GM12878 (cell line): ENCODE measurements at regions not wholly inside any gene's neighbourhood (a gene's known extent, or its start where the extent isn't known, plus 50 kb on each side); places are given as distances from the start of the nearest gene placed in this dataset.
"Not testable (repeated sequence)": the region's sequence is repeated elsewhere in the genome, so short reads cannot be mapped to it uniquely, and the experiment has no call there.

Experiments used
- ATAC-seq: fragments of 200-7000 bp; cut with Tn5 transposase; 3 replicates; pipeline ENCODE4 v1.9.1; 2020; ENCODE audit warnings: mild to moderate bottlenecking, moderate library complexity
- BruUV-seq: library from RNA; stranded (reverse); fragments of 400-500 nt; replicated peaks from 2 replicates; lab custom pipeline; 2021; lab: Mats Ljungman, UMichigan
- CTCF ChIA-PET: fragments of 300-600 bp; sonication (Branson Sonifier 250); formaldehyde crosslinking; extraction: SDS; loops from one replicate; lab custom pipeline; 2021; ENCODE audit warnings: inconsistent platforms; lab: Yijun Ruan, JAX
- POLR2A ChIA-PET: fragments of 350-600 bp; formaldehyde crosslinking; extraction: SDS; loops from one replicate; lab custom pipeline; 2021; ENCODE audit warnings: inconsistent platforms; lab: Charles Lee
- RAD21 ChIA-PET: fragments of 300-600 bp; sonication (Branson Sonifier 250); formaldehyde crosslinking; loops from one replicate; lab custom pipeline; 2023; ENCODE audit warnings: antibody characterized with exemption; ENCODE audit not compliant: unreplicated experiment; lab: Charles Lee
- SMC1A ChIA-PET: fragments of 300-600 bp; sonication (Branson Sonifier 250); formaldehyde crosslinking; loops from one replicate; lab custom pipeline; 2023; ENCODE audit not compliant: unreplicated experiment, uncharacterized antibody; lab: Charles Lee
- DNase-seq: peaks from one replicate; pipeline ENCODE4 v3.0.0-alpha.2; 2011; ENCODE audit warnings: low read depth, low spot score
- FAIRE-seq: peaks from 3 replicates; lab custom pipeline; 2011; peaks lifted over from hg19 to GRCh38; lab: Jason Lieb, UNC
- H2AFZ ChIP-seq: 2 replicates; pipeline ENCODE4 v1.6.0; 2011; ENCODE audit warnings: low read depth, low read length, control low read depth; ENCODE audit not compliant: control insufficient read depth
- H3K27ac ChIP-seq: 2 replicates; pipeline ENCODE4 v1.5.1; 2011; ENCODE audit warnings: control low read depth; ENCODE audit not compliant: control insufficient read depth, insufficient read depth
- H3K27me3 ChIP-seq, 2 experiments: replicated peaks in 1 of 2; 2 replicates each; pipeline versions ENCODE4 v1.6.0 to v1.6.1; 2011; ENCODE audit warnings: low read length in 1 of 2; ENCODE audit not compliant: control insufficient read depth in 2 of 2, insufficient read depth in 2 of 2
- H3K36me3 ChIP-seq, 2 experiments: 2 replicates each; pipeline ENCODE4 v1.5.1; 2011; ENCODE audit warnings: low read length in 1 of 2; ENCODE audit not compliant: control insufficient read depth in 2 of 2, insufficient read depth in 2 of 2
- H3K4me1 ChIP-seq: 2 replicates; pipeline ENCODE4 v1.6.1; 2011; ENCODE audit warnings: mild to moderate bottlenecking, low read length, moderate library complexity, mixed read lengths; ENCODE audit not compliant: control insufficient read depth, insufficient read depth
- H3K4me2 ChIP-seq: 2 replicates; pipeline ENCODE4 v1.6.0; 2011; ENCODE audit warnings: control low read depth; ENCODE audit not compliant: control insufficient read depth, insufficient read depth
- H3K4me3 ChIP-seq: fragments of 200-600 bp; sonication (generic); 2 replicates; pipeline ENCODE4 v1.5.1; 2016
- H3K79me2 ChIP-seq: 2 replicates; pipeline ENCODE4 v1.6.0; 2011; ENCODE audit warnings: low read length; ENCODE audit not compliant: control insufficient read depth, insufficient read depth
- H3K9ac ChIP-seq: 2 replicates; pipeline ENCODE4 v1.8.0; 2011; ENCODE audit warnings: low read length, control low read depth, mixed read lengths; ENCODE audit not compliant: control insufficient read depth, insufficient read depth
- H3K9me3 ChIP-seq: replicated peaks from 3 replicates; pipeline ENCODE4 v1.5.1; 2011; ENCODE audit warnings: mild to moderate bottlenecking, low read length; ENCODE audit not compliant: control insufficient read depth, insufficient read depth
- H4K20me1 ChIP-seq: 2 replicates; pipeline ENCODE4 v1.6.0; 2011; ENCODE audit not compliant: control insufficient read depth, insufficient read depth
- WGBS: methylation state at CpG from one replicate; pipeline ENCODE4 v1.1.6; 2016; ENCODE audit warnings: low lambda C conversion rate; ENCODE audit not compliant: insufficient replicate concordance, insufficient coverage; ENCODE audit errors: missing lambda C conversion rate; 5-methylcytosine and 5-hydroxymethylcytosine counted together
- in situ Hi-C: fragments of 300-500 bp; cut with MboI; formaldehyde crosslinking; loops from 9 replicates; pipeline ENCODE4 v1.14.3; 2018; ENCODE audit warnings: mixed read lengths
- intact Hi-C: fragments of 100-400 bp; cut with micrococcal nuclease; formaldehyde crosslinking; loops from one replicate; pipeline ENCODE4 v1.14.2; 2022; ENCODE audit not compliant: unreplicated experiment

GRCh38 chr2:111378348-111378747 is 257.6 kb downstream of the BCL2L11 start:
- H2AFZ ChIP-seq, CTCF ChIA-PET, in situ Hi-C loops, H3K27me3 ChIP-seq, H3K9me3 ChIP-seq, SMC1A ChIA-PET, FAIRE-seq, intact Hi-C loops, H3K4me1 ChIP-seq, ATAC-seq, POLR2A ChIA-PET, H3K4me3 ChIP-seq, H3K36me3 ChIP-seq, H3K4me2 ChIP-seq, DNase-seq, H4K20me1 ChIP-seq, RAD21 ChIA-PET, BruUV-seq, H3K9ac ChIP-seq, H3K27ac ChIP-seq, H3K79me2 ChIP-seq: not testable (repeated sequence)
- no CpG with 5 or more reads among the region's 3 CpGs for WGBS

- in situ Hi-C loops, CTCF ChIA-PET, intact Hi-C loops, DNase-seq, H4K20me1 ChIP-seq, H3K4me3 ChIP-seq, FAIRE-seq, SMC1A ChIA-PET, H3K4me1 ChIP-seq, H3K79me2 ChIP-seq, RAD21 ChIA-PET, H3K9me3 ChIP-seq, ATAC-seq, H3K27me3 ChIP-seq, H2AFZ ChIP-seq, H3K4me2 ChIP-seq, BruUV-seq, H3K27ac ChIP-seq, POLR2A ChIA-PET, H3K36me3 ChIP-seq, H3K9ac ChIP-seq: not testable (repeated sequence)
- 34% methylated on average over 4 of the region's 5 CpGs for WGBS
Observed at GRCh38 chr2:111380733-111381439, 260.2 kb downstream of the BCL2L11 start.

- H2AFZ ChIP-seq, H3K4me3 ChIP-seq, H3K27ac ChIP-seq, SMC1A ChIA-PET, POLR2A ChIA-PET, H4K20me1 ChIP-seq, H3K4me1 ChIP-seq, H3K27me3 ChIP-seq, H3K79me2 ChIP-seq, H3K9me3 ChIP-seq, H3K36me3 ChIP-seq, H3K9ac ChIP-seq, RAD21 ChIA-PET, ATAC-seq, H3K4me2 ChIP-seq, FAIRE-seq, intact Hi-C loops, in situ Hi-C loops, BruUV-seq, DNase-seq, CTCF ChIA-PET: not testable (repeated sequence)
- WGBS: 59% methylated on average over 6 of the region's 11 CpGs
Observed at GRCh38 chr2:111381530-111382306, 261.0 kb downstream of the BCL2L11 start.

GRCh38 chr2:111382507-111382906 is 261.8 kb downstream of the BCL2L11 start:
- FAIRE-seq, CTCF ChIA-PET, DNase-seq, H3K36me3 ChIP-seq, H3K4me3 ChIP-seq, H3K4me1 ChIP-seq, H3K27me3 ChIP-seq, H3K4me2 ChIP-seq, intact Hi-C loops, BruUV-seq, POLR2A ChIA-PET, in situ Hi-C loops, SMC1A ChIA-PET, H2AFZ ChIP-seq, RAD21 ChIA-PET, ATAC-seq, H4K20me1 ChIP-seq, H3K79me2 ChIP-seq, H3K9me3 ChIP-seq, H3K27ac ChIP-seq, H3K9ac ChIP-seq: not testable (repeated sequence)
- 54% methylated on average over 2 of the region's 3 CpGs for WGBS
